ENCODE measurements at regions not wholly inside any gene's neighbourhood (a gene's known extent, or its start where the extent isn't known, plus 50 kb on each side); places are given as distances from the start of the nearest gene placed in this dataset.
A peak's percentile ranks its signal among the peaks of the same experiment; 100 is the strongest.

- H3K27me3 Mint-ChIP-seq (ENCODE audit: low read depth), result no peaks in the 10 kb centered on the region
- peak overlapping the region in 1 of 3 experiments; percentile 12 for H3K27ac Mint-ChIP-seq
- no peaks in the 10 kb centered on the region for H3K9me3 Mint-ChIP-seq
- TF ChIP-seq CTCF (IDR thresholded peaks at IDR 0.05; ENCODE audit: unreplicated experiment in 3 of 3), result no peak
- H3K4me1 Mint-ChIP-seq, result peaks cover 50% of the 10 kb centered on the region
- H3K4me3 Mint-ChIP-seq, result no peak overlapping the region
- no peaks in the 10 kb centered on the region for H3K36me3 Mint-ChIP-seq (ENCODE audit: low read depth)
Measured at GRCh38 chr3:177835008-177835407, 637.7 kb upstream of the TBL1XR1 start.

- no peaks in the 10 kb centered on the region for H3K27me3 Mint-ChIP-seq (ENCODE audit: low read depth)
- H3K27ac Mint-ChIP-seq, result peak overlapping the region in 1 of 3 experiments; percentile 20
- H3K4me1 Mint-ChIP-seq, result peaks cover 41% of the 10 kb centered on the region
- H3K36me3 Mint-ChIP-seq (ENCODE audit: low read depth), result no peaks in the 10 kb centered on the region
- H3K4me3 Mint-ChIP-seq, result no peak overlapping the region
- no peak for TF ChIP-seq CTCF (IDR thresholded peaks at IDR 0.05; ENCODE audit: unreplicated experiment in 3 of 3)
- no peaks in the 10 kb centered on the region for H3K9me3 Mint-ChIP-seq
Measured at GRCh38 chr3:177835917-177836316, 638.6 kb upstream of the TBL1XR1 start.

DNA sequence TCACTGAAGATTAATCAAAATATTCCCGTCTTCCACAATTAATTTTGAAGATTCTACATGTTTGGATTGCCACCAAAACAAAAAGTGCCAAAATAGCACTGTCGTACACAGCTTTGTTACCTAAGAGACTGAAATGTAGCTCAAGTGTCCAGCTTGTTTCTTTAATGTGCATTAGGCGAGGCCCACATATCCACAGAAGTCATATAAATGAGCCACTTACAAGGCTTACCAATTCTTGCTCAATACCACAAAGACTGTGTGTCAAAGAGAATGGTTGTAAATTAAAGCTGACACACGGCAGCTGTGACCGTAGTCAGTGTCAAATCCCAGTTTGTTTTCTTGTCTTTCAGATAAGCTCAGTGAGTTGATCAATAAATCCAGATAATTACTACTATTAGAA, 639.4 kb upstream of the TBL1XR1 start:
- no peak for TF ChIP-seq CTCF (IDR thresholded peaks at IDR 0.05; ENCODE audit: unreplicated experiment in 3 of 3)
- Mint-ChIP-seq H3K27me3 (ENCODE audit: low read depth) (no peaks in the 10 kb centered on the region), H3K4me1 (peaks cover 36% of the 10 kb centered on the region), H3K4me3 (no peak overlapping the region), H3K36me3 (ENCODE audit: low read depth) (no peaks in the 10 kb centered on the region), H3K27ac (no peak overlapping the region), H3K9me3 (no peaks in the 10 kb centered on the region)

DNA sequence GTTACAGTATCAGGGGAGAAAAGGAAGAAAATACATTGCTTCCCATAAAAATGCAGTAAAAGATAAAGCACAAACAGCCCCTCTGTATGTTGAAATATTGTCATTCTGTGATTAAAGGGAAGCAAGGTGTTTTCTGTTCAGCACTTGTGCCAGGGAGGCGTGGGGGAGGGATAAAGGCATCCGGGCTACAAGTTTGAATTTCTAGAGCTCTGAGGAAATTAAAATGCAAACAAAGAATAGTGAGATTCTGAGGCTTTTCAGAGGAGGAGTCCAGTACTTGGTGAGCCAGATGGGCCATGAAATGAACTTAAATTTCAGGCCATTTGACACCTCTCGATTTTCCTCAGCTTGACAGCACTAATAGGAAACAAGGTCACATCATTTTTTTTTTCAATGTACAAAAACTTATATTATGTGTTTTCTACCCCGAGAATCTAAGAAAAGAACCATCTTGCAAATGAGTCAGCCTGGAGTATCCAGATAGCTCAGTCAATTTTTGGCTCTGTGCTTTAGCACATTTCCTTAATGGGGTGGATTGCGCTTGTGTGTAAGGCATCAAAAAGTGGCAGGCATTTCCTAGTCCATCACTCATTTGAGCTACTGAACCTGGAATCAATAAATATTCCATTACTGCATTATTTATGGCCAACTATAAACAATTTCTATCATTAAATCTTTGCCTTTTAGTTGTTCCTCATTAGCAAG, 640.8 kb upstream of the TBL1XR1 start:
- no peak overlapping the region for H3K4me3 Mint-ChIP-seq
- H3K9me3 Mint-ChIP-seq, result no peaks in the 10 kb centered on the region
- no peak overlapping the region for H3K27ac Mint-ChIP-seq
- H3K4me1 Mint-ChIP-seq, result peaks cover 26% of the 10 kb centered on the region
- no peaks in the 10 kb centered on the region for H3K27me3 Mint-ChIP-seq (ENCODE audit: low read depth)
- no peaks in the 10 kb centered on the region for H3K36me3 Mint-ChIP-seq (ENCODE audit: low read depth)
- TF ChIP-seq CTCF (IDR thresholded peaks at IDR 0.05; ENCODE audit: unreplicated experiment in 3 of 3), result no peak

DNA sequence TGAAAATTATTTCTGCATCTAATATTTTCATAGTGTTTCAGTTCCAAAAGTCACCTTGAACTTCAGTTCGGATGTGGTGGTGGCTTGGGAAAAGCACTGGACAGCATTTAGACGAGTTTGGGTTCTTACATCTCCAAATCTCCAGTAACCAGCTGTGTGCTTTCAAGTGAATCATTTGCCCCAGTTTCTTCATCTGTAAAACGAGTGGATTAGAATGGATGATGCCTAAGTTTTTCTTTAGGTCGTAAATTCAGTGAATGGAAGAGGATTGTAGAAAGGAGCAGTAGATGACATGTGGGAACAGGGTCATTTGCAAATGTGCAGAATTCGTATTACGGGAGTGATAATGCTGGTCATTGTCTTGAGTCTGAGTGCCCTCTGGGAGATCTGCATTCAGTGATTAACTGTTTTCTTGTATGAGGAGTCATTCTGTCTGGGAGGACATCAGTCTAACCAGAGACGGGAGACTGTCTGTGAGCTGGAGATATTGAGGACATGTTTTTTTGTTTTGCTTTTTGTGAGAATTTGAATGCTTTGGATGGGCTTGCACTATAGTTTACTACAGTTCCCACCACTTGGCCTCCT, 641.6 kb upstream of the TBL1XR1 start:
- Mint-ChIP-seq H3K4me1 (peaks cover 19% of the 10 kb centered on the region), H3K27me3 (ENCODE audit: low read depth) (no peaks in the 10 kb centered on the region), H3K36me3 (ENCODE audit: low read depth) (no peaks in the 10 kb centered on the region), H3K4me3 (no peak overlapping the region), H3K9me3 (no peaks in the 10 kb centered on the region), H3K27ac (no peak overlapping the region)
- TF ChIP-seq CTCF (IDR thresholded peaks at IDR 0.05; ENCODE audit: unreplicated experiment in 3 of 3), result no peak

- Mint-ChIP-seq H3K4me1 (peaks cover 5% of the 10 kb centered on the region), H3K36me3 (ENCODE audit: low read depth) (no peaks in the 10 kb centered on the region), H3K4me3 (no peak overlapping the region), H3K27ac (no peak overlapping the region), H3K27me3 (ENCODE audit: low read depth) (no peaks in the 10 kb centered on the region), H3K9me3 (no peaks in the 10 kb centered on the region)
- no peak for TF ChIP-seq CTCF (IDR thresholded peaks at IDR 0.05; ENCODE audit: unreplicated experiment in 3 of 3)
Measured at GRCh38 chr3:177842302-177842701, 645.0 kb upstream of the TBL1XR1 start.

Measured in nephron (organoid).